RPMI8226 (cell line): ENCODE measurements at regions not wholly inside any gene's neighbourhood (a gene's known extent, or its start where the extent isn't known, plus 50 kb on each side); places are given as distances from the start of the nearest gene placed in this dataset.
"Not testable (repeated sequence)": the region's sequence is repeated elsewhere in the genome, so short reads cannot be mapped to it uniquely, and the experiment has no call there.

Experiments used
- DNase-seq: peaks from one replicate; pipeline ENCODE4 v3.0.0-alpha.2; 2015

DNA sequence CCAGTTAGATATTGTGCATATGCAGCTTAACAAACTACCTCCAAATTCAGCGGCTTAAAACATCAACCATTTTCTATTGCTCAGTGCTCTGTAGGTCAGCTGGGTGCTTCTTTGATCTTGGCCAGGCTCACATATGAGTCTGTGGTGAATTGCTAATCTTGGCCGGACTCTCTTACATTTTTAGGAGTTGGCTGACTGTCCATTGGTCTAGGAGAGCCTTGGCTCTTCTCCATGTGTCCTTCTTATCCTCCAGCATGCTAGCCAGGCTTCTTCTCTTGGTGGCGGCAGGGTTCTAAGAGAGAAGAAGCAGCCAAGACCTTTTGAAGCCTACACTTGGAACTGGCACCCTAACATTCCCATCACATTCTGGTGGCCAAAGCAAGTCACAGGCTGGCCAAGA lies 174.3 kb upstream of the PWP1 start:
- DNase-seq: no peak

GRCh38 chr12:107512391-107512790 lies 173.2 kb upstream of the PWP1 start:
- no peak for DNase-seq

DNA sequence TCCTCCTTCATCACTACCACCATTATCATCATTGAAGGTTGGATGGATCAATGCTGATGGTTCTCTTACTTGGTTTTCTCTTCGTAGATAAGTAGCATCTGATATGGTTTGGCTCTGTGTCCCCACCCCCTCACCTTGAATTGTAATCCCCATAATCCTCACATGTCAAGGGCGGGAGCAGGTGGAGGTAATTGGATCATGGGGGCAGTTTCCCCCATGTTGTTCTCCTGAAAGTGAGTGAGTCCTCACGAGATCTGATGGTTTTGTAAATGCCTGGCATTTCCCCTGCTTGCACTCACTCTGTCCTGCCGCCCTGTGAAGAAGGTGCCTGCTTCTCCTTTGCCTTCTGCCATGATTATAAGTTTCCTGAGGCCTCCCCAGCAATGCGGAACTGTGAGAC lies 172.4 kb upstream of the PWP1 start:
- DNase-seq: no peak

- DNase-seq: no peak
Measured at GRCh38 chr12:107513636-107514400, 171.8 kb upstream of the PWP1 start.

- DNase-seq: no peak
Measured at GRCh38 chr12:107514887-107515445, 170.6 kb upstream of the PWP1 start.

DNA sequence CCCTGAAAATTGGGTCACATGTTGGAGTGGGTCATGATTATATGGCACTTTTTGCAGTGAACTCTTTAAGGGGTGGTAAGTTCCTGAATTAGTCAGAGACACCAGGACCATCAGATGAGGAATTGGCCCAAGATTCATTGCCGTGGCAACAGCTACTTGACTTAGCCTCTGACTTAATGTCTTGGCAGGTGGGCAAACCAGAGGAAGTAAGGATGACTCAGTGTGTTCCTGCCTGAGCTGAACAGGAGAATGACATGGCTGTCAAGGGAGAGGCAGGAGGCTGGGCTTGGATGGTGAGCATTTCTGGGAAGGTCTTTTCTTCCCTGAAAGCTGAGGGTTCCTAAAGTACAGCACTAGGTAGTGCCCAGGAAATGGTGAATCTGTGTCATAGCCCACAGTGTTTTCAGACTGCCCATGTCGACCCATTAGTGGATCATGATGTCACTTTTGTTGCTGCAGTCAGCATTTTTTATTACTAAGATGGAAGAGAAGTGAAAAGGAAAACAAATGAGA lies 170.1 kb upstream of the PWP1 start:
- no peak for DNase-seq

DNA sequence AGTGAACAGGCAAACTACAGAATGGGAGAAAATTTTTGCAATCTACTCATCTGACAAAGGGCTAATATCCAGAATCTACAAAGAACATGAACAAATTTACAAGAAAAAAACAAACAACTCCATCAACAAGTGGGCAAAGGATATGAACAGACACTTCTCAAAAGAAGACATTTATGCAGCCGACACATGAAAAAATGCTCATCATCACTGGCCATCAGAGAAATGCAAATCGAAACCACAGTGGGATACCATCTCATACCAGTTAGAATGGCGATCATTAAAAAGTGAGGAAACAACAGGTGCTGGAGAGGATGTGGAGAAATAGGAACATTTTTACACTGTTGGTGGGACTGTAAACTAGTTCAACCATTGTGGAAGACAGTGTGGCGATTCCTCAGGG lies 167.8 kb upstream of the PWP1 start:
- DNase-seq: not testable (repeated sequence)

DNA sequence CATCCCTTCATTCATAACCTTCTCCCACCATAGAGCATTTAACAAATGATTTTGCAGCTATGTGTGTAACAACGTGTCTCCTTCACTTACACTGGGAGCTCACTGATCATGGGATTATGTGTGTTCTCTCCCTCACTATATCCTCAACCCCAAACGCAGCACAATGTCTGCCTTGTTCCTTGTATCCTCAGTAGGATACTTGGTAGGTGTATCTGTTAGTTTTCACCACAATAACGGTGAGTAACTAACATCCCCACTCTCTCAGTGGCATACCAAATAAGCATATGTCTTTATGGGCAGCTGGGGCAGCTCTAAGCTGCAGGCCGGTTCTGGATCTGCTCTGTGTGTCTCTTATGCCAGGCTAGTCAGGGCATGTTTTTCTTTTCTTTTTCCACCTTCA lies 166.7 kb upstream of the PWP1 start:
- DNase-seq: no peak

GRCh38 chr12:107519906-107520859 lies 165.4 kb upstream of the PWP1 start:
- DNase-seq: no peak

GRCh38 chr12:107521826-107522355 lies 163.7 kb upstream of the PWP1 start:
- DNase-seq: no peak

- DNase-seq: no peak
Measured at GRCh38 chr12:107522692-107523477, 162.7 kb upstream of the PWP1 start.

- no peak for DNase-seq
Measured at GRCh38 chr12:107523775-107524535, 161.6 kb upstream of the PWP1 start.

- DNase-seq: no peak
Measured at GRCh38 chr12:107525063-107525718, 160.4 kb upstream of the PWP1 start.

DNA sequence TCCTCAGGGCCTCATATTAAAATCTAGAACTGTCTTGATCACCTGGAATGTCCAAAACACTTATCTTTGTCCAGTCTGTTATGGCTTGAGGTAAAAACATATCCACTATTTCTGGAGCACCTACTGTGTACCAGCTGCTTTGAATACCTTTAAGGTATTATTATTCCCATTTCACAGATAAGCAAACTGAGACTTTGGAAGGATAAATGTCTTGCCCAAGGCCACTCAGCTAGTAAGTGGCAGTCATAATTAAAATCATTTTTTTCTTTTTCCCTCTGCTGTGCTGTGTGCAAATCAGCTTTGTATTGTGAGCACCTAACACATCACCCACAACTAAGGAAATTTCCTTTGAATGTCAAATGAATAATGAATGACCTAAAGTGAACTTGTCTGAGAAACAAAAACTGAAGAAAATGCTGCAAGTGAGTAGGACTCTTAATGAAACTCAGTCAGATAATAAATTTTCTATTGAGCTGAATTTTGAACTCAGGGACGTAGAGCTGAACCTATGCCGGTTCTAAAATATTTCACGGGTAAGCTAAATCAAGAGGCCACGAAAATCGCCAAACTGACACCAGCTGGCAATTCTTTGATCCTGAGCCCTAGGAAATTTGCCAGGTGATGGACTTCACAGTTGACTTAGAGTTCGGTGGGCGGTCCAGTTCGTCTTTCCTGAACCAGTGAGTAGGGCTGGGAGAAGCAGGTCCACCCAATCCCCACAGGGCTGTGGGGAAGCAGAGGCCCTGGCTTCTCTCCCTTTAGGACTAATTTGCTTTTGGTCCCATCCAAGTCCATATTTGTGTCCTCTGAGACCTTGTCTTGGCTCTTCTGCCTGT lies 159.7 kb upstream of the PWP1 start:
- DNase-seq: no peak

GRCh38 chr12:107526555-107527180 lies 158.9 kb upstream of the PWP1 start:
- no peak for DNase-seq

DNA sequence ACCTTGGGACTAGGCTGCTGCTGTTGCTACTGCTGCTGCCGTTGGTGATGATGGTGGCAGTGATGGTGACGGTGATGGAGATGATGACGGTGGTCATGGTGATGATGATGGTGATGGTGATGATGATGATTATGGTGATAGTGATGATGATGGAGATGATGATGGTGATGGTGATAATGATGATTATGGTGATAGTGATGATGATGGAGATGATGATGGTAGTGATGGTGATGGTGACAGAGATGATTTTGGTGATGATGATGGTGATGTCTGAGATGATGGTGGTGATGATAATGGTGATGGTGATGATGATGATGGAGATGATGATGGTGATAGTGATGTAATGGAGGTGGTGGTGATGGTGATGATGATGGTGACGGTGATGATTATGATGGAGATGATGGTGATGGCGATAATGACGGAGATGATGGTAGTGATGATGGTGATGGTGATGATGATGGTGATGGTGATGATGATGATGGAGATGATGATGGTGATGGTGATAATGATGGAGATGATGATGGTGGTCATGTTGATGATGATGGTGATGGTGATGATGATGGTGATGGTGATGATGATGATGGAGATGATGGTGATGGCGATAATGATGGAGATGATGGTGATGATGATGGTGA lies 156.8 kb upstream of the PWP1 start:
- DNase-seq: no peak

DNA sequence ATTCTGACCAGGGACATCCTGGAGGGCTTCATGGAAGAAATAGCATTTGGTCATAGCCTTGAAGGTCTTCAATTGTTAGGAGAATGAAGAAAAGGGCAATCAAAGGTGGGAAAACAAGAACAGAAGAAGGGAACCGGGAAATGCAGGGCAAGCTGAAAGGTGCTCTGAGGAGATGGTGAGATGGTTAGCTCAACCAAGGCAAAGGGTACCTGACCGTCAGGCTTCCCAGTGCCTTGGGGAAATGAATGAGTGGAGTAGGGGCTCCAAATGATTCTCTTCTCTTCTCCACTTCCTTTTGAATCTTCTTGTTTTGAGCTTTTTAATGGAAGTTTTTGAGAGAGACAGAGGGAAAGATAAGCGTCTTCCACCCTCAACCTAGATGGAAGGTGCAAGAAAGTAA lies 155.6 kb upstream of the PWP1 start:
- no peak for DNase-seq

- DNase-seq: no peak
Measured at GRCh38 chr12:107530701-107531100, 154.9 kb upstream of the PWP1 start.

GRCh38 chr12:107533218-107533617 lies 152.4 kb upstream of the PWP1 start:
- no peak for DNase-seq
